Vagina (tissue), 2 donors: ENCODE measurements at regions not wholly inside any gene's neighbourhood (a gene's known extent, or its start where the extent isn't known, plus 50 kb on each side); places are given as distances from the start of the nearest gene placed in this dataset.

ENCODE experiments used
- DNase-seq, 2 donors: peaks; one replicate each; pipeline ENCODE4 v3.0.0-alpha.2; 2017; ENCODE audit errors: extremely low spot score in 2 of 2
- H3K27ac ChIP-seq: fragments of 200-600 bp; sonication (generic); one replicate; pipeline ENCODE4 v1.5.1; 2019
- H3K27me3 ChIP-seq: fragments of 200-600 bp; sonication (generic); one replicate; pipeline ENCODE4 v1.5.1; 2019
- H3K36me3 ChIP-seq, 2 donors: fragments of 200-600 bp; sonication (generic); one replicate each; pipeline ENCODE4 v1.5.1; 2017 to 2019
- H3K4me1 ChIP-seq: fragments of 200-600 bp; sonication (generic); one replicate; pipeline ENCODE4 v1.5.1; 2019
- H3K4me3 ChIP-seq, 2 donors: fragments of 200-600 bp; sonication (generic); 1 replicate in 1 of 2; 2 replicates in 1 of 2; pipeline ENCODE4 v1.5.1; 2016 to 2019
- H3K9me3 ChIP-seq: fragments of 200-600 bp; sonication (generic); one replicate; pipeline ENCODE4 v1.5.1; 2019
- CTCF ChIP-seq, 3 experiments: fragments of 450-650 bp in 2 of 3; fragments of 200-600 bp in 1 of 3; sonication (generic) in 1 of 3; IDR thresholded peaks; one replicate each; pipeline ENCODE4 v1.5.1; 2017 to 2019; ENCODE audit warnings: antibody characterized with exemption in 3 of 3, mild to moderate bottlenecking in 2 of 3, moderate library complexity in 2 of 3
- POLR2A ChIP-seq, 2 donors: fragments of 450-650 bp; IDR thresholded peaks; one replicate each; pipeline ENCODE4 v1.6.1; 2017; ENCODE audit warnings: antibody characterized with exemption in 2 of 2, mild to moderate bottlenecking in 2 of 2, moderate library complexity in 2 of 2
- POLR2AphosphoS5 ChIP-seq, 2 donors: sonication (generic); formaldehyde crosslinking; IDR thresholded peaks; one replicate each; pipeline ENCODE4 v1.9.0; 2017; ENCODE audit warnings: antibody characterized with exemption in 2 of 2, mild to moderate bottlenecking in 2 of 2, low read depth in 1 of 2; ENCODE audit not compliant: insufficient read depth in 1 of 2
- intact Hi-C: fragments of 100-400 bp; cut with DNase I; formaldehyde crosslinking; loops from one replicate; pipeline ENCODE4 v1.15.1; 2023

GRCh38 chr9:88746743-88747398 is 211.9 kb downstream of the NXNL2 start:
- TF ChIP-seq CTCF (IDR thresholded peaks at IDR 0.05) (no peak), POLR2A (IDR thresholded peaks at IDR 0.05) (no peak), POLR2AphosphoS5 (IDR thresholded peaks at IDR 0.05; ENCODE audit: insufficient read depth in 1 of 2, low read depth in 1 of 2) (no peak)
- Histone ChIP-seq H3K36me3 (no peaks in the 10 kb centered on the region), H3K9me3 (no peaks in the 10 kb centered on the region), H3K27ac (peak overlapping the region; percentile 46), H3K27me3 (no peaks in the 10 kb centered on the region), H3K4me1 (peaks cover 57% of the 10 kb centered on the region), H3K4me3 (no peak overlapping the region)
- intact Hi-C loops: loop anchor here (10.0 kb wide), 1 partner anchor 248 kb away; the partner anchor contains the start of gene S1PR3
- DNase-seq: no peak

- H3K36me3 ChIP-seq: no peaks in the 10 kb centered on the region
- peaks cover 48% of the 10 kb centered on the region for H3K4me1 ChIP-seq
- no peak for DNase-seq
- H3K9me3 ChIP-seq: no peaks in the 10 kb centered on the region
- H3K27ac ChIP-seq: peak overlapping the region; percentile 46
- H3K27me3 ChIP-seq: no peaks in the 10 kb centered on the region
- no peak overlapping the region for H3K4me3 ChIP-seq
- TF ChIP-seq POLR2AphosphoS5 (IDR thresholded peaks at IDR 0.05; ENCODE audit: insufficient read depth in 1 of 2, low read depth in 1 of 2) (peak in 1 of 2 donors; percentile 44), POLR2A (IDR thresholded peaks at IDR 0.05) (no peak), CTCF (IDR thresholded peaks at IDR 0.05) (no peak)
- intact Hi-C loops: loop anchor here (10.0 kb wide), 1 partner anchor 247 kb away; the partner anchor contains the start of gene S1PR3
Measured at GRCh38 chr9:88747768-88748167, 212.8 kb downstream of the NXNL2 start.

- peak overlapping the region; percentile 46 for H3K27ac ChIP-seq
- intact Hi-C loops: loop anchor here (10.0 kb wide), 1 partner anchor 246 kb away; the partner anchor contains the start of gene S1PR3
- no peaks in the 10 kb centered on the region for H3K27me3 ChIP-seq
- peaks cover 38% of the 10 kb centered on the region for H3K4me1 ChIP-seq
- no peak for DNase-seq
- H3K9me3 ChIP-seq: no peaks in the 10 kb centered on the region
- H3K4me3 ChIP-seq: no peak overlapping the region
- TF ChIP-seq CTCF (IDR thresholded peaks at IDR 0.05): peak in 1 of 3 experiments; percentile 29
- TF ChIP-seq POLR2A (IDR thresholded peaks at IDR 0.05): no peak
- peak in 1 of 2 donors; percentile 48 for TF ChIP-seq POLR2AphosphoS5 (IDR thresholded peaks at IDR 0.05; ENCODE audit: insufficient read depth in 1 of 2, low read depth in 1 of 2)
- no peaks in the 10 kb centered on the region for H3K36me3 ChIP-seq
Measured at GRCh38 chr9:88748566-88749261, 213.7 kb downstream of the NXNL2 start.

- H3K4me1 ChIP-seq: peaks cover 33% of the 10 kb centered on the region
- intact Hi-C loops: loop anchor here (10.0 kb wide), 1 partner anchor 245 kb away; the partner anchor contains the start of gene S1PR3
Measured at GRCh38 chr9:88749420-88749819, 214.4 kb downstream of the NXNL2 start.

More at GRCh38 chr9:88749420-88749819, 214.4 kb downstream of the NXNL2 start:
- Histone ChIP-seq H3K27me3 (no peaks in the 10 kb centered on the region), H3K4me3 (no peak overlapping the region), H3K9me3 (no peaks in the 10 kb centered on the region), H3K27ac (peak overlapping the region; percentile 46), H3K36me3 (no peaks in the 10 kb centered on the region)
- TF ChIP-seq POLR2A (IDR thresholded peaks at IDR 0.05) (no peak), POLR2AphosphoS5 (IDR thresholded peaks at IDR 0.05; ENCODE audit: insufficient read depth in 1 of 2, low read depth in 1 of 2) (no peak), CTCF (IDR thresholded peaks at IDR 0.05) (no peak)
- no peak for DNase-seq
